ENCODE measurements at regions not wholly inside any gene's neighbourhood (a gene's known extent, or its start where the extent isn't known, plus 50 kb on each side); places are given as distances from the start of the nearest gene placed in this dataset.

- Mint-ChIP-seq H3K4me1 (ENCODE audit: unreplicated experiment) (peaks cover 15% of the 10 kb centered on the region), H3K36me3 (ENCODE audit: low read depth, unreplicated experiment) (no peaks in the 10 kb centered on the region), H3K27ac (ENCODE audit: unreplicated experiment) (no peak overlapping the region), H3K4me3 (ENCODE audit: unreplicated experiment) (no peak overlapping the region), H3K27me3 (ENCODE audit: unreplicated experiment) (peaks cover under 1% of the 10 kb centered on the region), H3K9me3 (ENCODE audit: unreplicated experiment) (no peaks in the 10 kb centered on the region)
- TF ChIP-seq CTCF (IDR thresholded peaks at IDR 0.05; ENCODE audit: unreplicated experiment) = no peak
- no peak for DNase-seq (ENCODE audit: low spot score)
These were observed 126.1 kb upstream of the SOX1 start for GRCh38 chr13:111940892-111941291.

GRCh38 chr13:111941845-111942447 is 125.0 kb upstream of the SOX1 start:
- H3K4me3 Mint-ChIP-seq (ENCODE audit: unreplicated experiment) = no peak overlapping the region
- TF ChIP-seq CTCF (IDR thresholded peaks at IDR 0.05; ENCODE audit: unreplicated experiment) = no peak
- no peaks in the 10 kb centered on the region for H3K36me3 Mint-ChIP-seq (ENCODE audit: low read depth, unreplicated experiment)
- no peaks in the 10 kb centered on the region for H3K9me3 Mint-ChIP-seq (ENCODE audit: unreplicated experiment)
- no peak for DNase-seq (ENCODE audit: low spot score)
- peaks cover 12% of the 10 kb centered on the region for H3K4me1 Mint-ChIP-seq (ENCODE audit: unreplicated experiment)
- H3K27ac Mint-ChIP-seq (ENCODE audit: unreplicated experiment) = no peak overlapping the region
- H3K27me3 Mint-ChIP-seq (ENCODE audit: unreplicated experiment) = peaks cover 1% of the 10 kb centered on the region

GRCh38 chr13:111943229-111943795 is 123.6 kb upstream of the SOX1 start:
- no peak for DNase-seq (ENCODE audit: low spot score)
- no peak for TF ChIP-seq CTCF (IDR thresholded peaks at IDR 0.05; ENCODE audit: unreplicated experiment)
- Mint-ChIP-seq H3K9me3 (ENCODE audit: unreplicated experiment) (no peaks in the 10 kb centered on the region), H3K4me3 (ENCODE audit: unreplicated experiment) (no peak overlapping the region), H3K4me1 (ENCODE audit: unreplicated experiment) (peaks cover 4% of the 10 kb centered on the region), H3K27me3 (ENCODE audit: unreplicated experiment) (peaks cover 1% of the 10 kb centered on the region), H3K36me3 (ENCODE audit: low read depth, unreplicated experiment) (no peaks in the 10 kb centered on the region), H3K27ac (ENCODE audit: unreplicated experiment) (no peak overlapping the region)

GRCh38 chr13:111944171-111944583 is 122.8 kb upstream of the SOX1 start:
- Mint-ChIP-seq H3K9me3 (ENCODE audit: unreplicated experiment) (no peaks in the 10 kb centered on the region), H3K27ac (ENCODE audit: unreplicated experiment) (no peak overlapping the region), H3K4me1 (ENCODE audit: unreplicated experiment) (peaks cover 4% of the 10 kb centered on the region), H3K4me3 (ENCODE audit: unreplicated experiment) (no peak overlapping the region), H3K36me3 (ENCODE audit: low read depth, unreplicated experiment) (no peaks in the 10 kb centered on the region), H3K27me3 (ENCODE audit: unreplicated experiment) (peaks cover 3% of the 10 kb centered on the region)
- no peak for TF ChIP-seq CTCF (IDR thresholded peaks at IDR 0.05; ENCODE audit: unreplicated experiment)
- DNase-seq (ENCODE audit: low spot score) = no peak

- no peak for DNase-seq (ENCODE audit: low spot score)
- no peak for TF ChIP-seq CTCF (IDR thresholded peaks at IDR 0.05; ENCODE audit: unreplicated experiment)
- Mint-ChIP-seq H3K36me3 (ENCODE audit: low read depth, unreplicated experiment) (peaks cover 4% of the 10 kb centered on the region), H3K27ac (ENCODE audit: unreplicated experiment) (no peak overlapping the region), H3K4me1 (ENCODE audit: unreplicated experiment) (peaks cover 4% of the 10 kb centered on the region), H3K4me3 (ENCODE audit: unreplicated experiment) (no peak overlapping the region), H3K27me3 (ENCODE audit: unreplicated experiment) (peaks cover 5% of the 10 kb centered on the region), H3K9me3 (ENCODE audit: unreplicated experiment) (no peaks in the 10 kb centered on the region)
These were observed 121.9 kb upstream of the SOX1 start for GRCh38 chr13:111945086-111945485.

Measured in endothelial cell (in vitro differentiated cells).